ENCODE measurements at regions not wholly inside any gene's neighbourhood (a gene's known extent, or its start where the extent isn't known, plus 50 kb on each side); places are given as distances from the start of the nearest gene placed in this dataset.

GRCh38 chr6:85166114-85166741 is 283.7 kb upstream of the NT5E start:
- ATAC-seq (ENCODE audit: low FRiP score): no peak
- TF ChIP-seq CTCF (IDR thresholded peaks at IDR 0.05): no peak

GRCh38 chr6:85163156-85164080 is 286.5 kb upstream of the NT5E start:
- no peak for TF ChIP-seq CTCF (IDR thresholded peaks at IDR 0.05)
- ATAC-seq (ENCODE audit: low FRiP score) (no peak), DNase-seq (ENCODE audit: low spot score) (no peak)

More at GRCh38 chr6:85166114-85166741, 283.7 kb upstream of the NT5E start:
- DNase-seq (ENCODE audit: low spot score): no peak

GRCh38 chr6:85157311-85157710 is 292.6 kb upstream of the NT5E start:
- TF ChIP-seq CTCF (IDR thresholded peaks at IDR 0.05): no peak
- ATAC-seq (ENCODE audit: low FRiP score) (no peak), DNase-seq (ENCODE audit: low spot score) (no peak)

- no peak for ATAC-seq (ENCODE audit: low FRiP score)
Measured at GRCh38 chr6:85143676-85144075, 306.2 kb upstream of the NT5E start.

GRCh38 chr6:85137865-85138264 is 312.0 kb upstream of the NT5E start:
- no peak for TF ChIP-seq CTCF (IDR thresholded peaks at IDR 0.05)
- DNase-seq (ENCODE audit: low spot score) (no peak), ATAC-seq (ENCODE audit: low FRiP score) (no peak)

More at GRCh38 chr6:85143676-85144075, 306.2 kb upstream of the NT5E start:
- no peak for DNase-seq (ENCODE audit: low spot score)
- no peak for TF ChIP-seq CTCF (IDR thresholded peaks at IDR 0.05)

GRCh38 chr6:85136310-85136709 is 313.6 kb upstream of the NT5E start:
- no peak for DNase-seq (ENCODE audit: low spot score)
- no peak for ATAC-seq (ENCODE audit: low FRiP score)
- no peak for TF ChIP-seq CTCF (IDR thresholded peaks at IDR 0.05)
